ENCODE measurements at regions not wholly inside any gene's neighbourhood (a gene's known extent, or its start where the extent isn't known, plus 50 kb on each side); places are given as distances from the start of the nearest gene placed in this dataset.
"Not testable (repeated sequence)": the region's sequence is repeated elsewhere in the genome, so short reads cannot be mapped to it uniquely, and the experiment has no call there.

DNA sequence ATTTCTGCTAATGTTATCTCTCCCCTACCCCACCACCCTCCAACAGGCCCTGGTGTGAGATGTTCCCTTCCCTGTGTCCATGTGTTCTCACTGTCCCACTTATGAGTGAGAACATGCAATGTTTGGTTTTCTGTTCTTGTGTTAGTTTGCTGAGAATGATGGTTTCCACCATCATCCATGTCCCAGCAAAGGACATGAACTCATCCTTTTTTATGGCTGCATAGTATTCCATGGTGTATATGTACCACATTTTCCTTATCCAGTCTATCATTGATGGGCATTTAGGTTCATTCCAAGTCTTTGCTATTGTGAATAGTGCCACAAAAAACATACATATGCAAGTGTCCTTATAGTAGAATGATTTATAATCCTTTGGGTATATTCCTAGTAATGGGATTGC lies 104.5 kb downstream of the ZNF33B start:
- DNase-seq, result not testable (repeated sequence)

DNA sequence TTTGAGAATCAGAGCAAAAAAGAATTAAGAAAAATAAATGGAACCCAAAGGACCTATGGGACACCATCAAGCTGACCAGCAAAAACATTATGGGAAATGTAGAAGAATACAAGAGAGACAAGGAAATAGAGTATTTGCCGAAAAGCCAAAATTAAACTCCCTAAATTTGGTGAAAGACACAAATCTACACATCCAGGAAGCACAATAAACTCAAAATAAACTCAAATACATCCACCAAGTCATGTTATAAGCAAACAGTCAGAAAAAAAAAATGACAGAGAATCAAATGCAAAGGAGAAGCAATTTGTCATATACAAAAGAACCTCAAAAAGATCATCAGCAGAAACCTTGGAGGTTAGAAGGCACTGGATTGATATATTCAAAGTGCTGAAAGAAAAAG lies 105.4 kb downstream of the ZNF33B start:
- no peak for DNase-seq

DNA sequence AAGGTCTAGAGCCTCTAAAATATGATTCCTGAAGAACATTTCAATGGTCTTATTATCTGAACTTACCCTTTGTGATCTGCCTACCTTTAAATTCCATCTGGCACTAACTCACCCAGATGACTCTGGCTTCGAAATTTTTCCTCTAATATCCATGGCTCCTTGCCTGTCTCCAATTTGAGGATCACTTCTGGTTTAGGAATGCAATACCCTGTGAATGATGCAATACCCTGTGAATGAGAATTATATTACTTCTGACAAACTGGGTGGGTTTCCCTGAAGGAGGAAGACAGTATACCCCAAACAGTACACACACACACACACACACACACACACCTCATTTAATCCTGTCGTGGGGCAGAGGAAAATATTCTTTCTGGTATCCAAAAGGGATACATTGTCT lies 115.3 kb downstream of the ZNF33B start:
- no peak for DNase-seq

DNA sequence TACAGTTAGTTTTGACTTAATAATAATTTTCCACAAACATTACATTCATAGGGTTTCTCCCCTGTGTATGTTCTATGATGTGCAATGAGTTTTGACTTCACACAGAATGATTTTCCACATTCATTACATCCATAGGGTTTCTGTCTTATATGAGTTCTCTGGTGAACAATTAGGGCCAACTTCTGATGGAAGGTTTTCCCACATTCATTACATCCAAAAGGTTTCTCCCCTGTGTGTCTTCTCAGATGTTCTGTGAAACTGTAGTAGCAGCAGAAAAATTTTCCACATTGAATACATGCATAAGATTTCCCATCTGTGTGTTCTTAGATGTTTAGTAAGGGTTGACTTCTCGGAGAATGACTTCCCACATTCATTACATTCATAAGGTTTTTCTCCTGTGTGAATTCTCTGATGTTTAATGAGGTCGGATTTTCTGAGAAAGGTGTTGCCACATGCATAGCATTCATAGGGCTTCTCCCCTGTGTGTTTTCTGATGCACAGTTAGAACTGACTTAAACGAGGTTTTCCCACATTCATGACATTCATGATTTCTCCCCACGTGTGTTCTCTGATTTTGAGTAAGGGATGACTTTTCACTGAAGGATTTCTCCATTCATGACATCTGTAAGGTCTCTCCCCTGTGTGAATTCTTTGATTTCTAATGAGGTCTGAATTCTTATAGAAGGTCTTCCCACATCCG lies 118.5 kb downstream of the ZNF33B start:
- no peak for DNase-seq

DNA sequence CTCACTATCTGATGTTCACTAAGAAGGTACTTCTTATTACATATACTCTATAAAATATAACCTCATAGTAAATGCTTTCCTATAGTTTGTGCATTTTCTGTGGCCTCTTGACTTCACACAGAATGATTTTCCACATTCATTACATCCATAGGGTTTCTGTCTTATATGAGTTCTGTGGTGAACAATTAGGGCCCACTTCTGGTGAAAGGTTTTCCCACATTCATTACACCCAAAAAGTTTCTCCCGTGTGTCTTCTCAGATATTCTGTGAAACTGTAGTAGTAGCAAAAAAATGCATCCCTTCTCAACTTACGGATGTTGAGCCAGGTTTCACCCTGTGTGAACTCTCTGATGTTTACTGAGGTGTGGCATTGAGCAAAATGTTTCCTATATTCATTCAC lies 119.3 kb downstream of the ZNF33B start:
- DNase-seq, result no peak

DNA sequence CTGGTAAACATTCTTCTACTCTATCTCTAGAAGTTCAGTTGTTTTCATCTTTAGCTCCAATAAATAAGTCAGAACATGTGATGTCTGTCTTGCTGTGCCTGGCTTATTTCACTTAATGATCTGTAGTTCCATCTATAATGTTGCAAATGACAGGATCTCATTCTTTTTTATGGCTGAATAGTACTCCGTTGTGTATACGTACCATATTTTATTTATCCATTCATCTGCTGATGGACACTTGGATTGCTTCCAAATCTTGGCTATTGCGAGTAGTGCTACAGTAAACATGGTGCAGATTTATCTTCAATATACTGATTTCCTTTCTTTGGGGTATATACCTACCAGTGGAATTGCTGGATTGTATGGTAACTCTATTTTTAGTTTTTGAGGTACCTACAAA lies 124.4 kb downstream of the ZNF33B start:
- DNase-seq, result no peak

DNA sequence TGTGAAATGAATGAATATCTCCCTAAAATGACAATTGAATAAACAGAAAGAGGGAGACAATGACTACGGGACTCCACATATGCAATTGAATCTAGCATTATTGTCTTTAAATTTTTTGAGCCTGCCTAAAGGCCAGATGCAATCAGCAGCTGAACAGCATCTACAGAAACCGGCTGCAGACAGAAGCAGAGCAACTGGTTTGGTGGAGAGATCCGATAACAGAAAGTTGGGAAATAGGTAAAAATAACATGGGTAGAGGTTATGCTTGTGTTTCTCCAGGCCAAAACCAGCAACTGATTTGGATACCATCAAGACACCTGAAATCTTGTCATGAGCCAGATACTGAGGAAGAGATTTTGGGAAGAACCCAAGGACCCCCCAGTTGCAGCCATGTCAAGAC lies 146.6 kb downstream of the ZNF33B start:
- no peak for DNase-seq

DNA sequence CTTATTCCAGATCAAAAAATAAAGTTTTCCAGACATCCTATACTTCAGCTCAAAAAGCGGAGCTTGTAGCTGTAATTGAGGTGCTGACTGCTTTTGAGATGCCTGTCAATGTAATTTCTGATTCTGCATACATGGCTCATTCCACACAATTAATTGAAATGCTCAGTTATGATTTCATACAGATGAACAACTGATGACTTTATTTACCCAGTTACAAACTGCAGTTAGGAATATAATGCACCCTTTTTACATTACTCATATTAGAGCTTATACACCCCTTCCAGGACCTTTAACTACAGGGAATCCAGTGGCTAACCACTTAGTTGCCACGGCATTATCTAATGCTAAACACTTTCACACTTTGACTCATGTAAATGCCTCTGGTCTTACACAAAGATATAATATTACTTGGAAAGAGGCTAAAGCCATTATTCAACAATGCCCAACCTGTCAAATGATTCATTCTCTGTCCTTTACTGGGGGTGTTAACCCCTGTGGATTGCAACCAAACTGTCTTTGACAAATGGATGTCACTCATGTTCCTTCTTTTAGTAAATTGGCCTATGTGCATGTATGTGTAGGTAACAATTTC lies 147.3 kb downstream of the ZNF33B start:
- DNase-seq, result no peak

DNA sequence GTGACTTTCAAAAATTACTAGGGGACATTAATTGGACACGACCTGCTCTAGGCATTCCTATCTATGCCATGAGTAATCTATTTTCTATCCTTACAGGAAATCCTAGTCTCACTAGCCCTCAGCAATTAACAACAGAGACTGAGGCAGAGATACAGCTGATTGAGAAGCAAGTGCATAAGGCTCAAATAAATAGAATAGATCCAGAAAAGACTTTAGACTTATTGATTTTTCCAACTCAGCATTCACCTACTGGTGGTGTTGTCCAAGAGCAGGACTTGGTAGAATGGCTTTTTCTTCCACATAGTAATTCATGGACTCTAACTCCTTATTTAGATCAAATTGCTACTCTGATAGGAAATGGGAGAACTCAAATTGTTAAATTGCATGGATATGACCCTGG lies 148.0 kb downstream of the ZNF33B start:
- no peak for DNase-seq

DNA sequence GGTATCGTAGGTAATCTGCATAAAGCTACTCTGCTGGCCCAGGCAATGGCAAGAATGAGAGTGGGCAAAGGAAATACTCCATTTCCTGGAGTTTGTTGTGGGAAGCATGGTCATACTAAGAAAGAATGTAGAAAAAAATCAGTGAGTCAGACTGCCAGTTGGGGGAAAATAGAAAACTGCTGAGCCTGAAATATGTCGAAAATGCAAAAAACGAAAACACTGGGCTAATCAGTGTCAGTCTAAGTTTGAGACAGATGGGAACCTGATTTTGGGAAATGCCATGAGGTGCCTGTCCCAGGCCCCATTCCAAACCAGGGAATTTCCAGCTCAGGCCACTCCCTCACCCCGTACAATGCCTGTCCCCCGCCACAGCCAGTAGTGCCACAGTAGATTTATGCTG lies 150.0 kb downstream of the ZNF33B start:
- DNase-seq, result no peak

DNA sequence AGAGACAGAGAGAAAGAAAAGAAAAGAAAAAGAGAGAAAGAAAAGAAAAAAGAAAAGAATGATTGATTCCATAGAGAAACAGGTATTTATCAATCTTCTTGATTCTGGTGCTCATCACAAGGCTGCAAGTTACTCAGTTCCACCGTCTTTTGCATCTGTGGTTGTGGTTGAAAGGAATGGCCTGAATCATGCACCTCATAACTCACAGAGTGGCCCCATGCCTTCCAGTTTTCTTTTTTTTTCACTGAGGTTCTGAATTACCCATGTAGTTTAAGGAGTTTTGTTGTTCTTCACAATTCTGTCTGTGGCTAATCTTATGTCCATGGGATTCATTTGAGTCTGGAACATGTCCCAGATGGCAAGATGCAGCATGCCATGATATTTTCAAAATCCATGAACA lies 156.0 kb downstream of the ZNF33B start:
- no peak for DNase-seq

DNA sequence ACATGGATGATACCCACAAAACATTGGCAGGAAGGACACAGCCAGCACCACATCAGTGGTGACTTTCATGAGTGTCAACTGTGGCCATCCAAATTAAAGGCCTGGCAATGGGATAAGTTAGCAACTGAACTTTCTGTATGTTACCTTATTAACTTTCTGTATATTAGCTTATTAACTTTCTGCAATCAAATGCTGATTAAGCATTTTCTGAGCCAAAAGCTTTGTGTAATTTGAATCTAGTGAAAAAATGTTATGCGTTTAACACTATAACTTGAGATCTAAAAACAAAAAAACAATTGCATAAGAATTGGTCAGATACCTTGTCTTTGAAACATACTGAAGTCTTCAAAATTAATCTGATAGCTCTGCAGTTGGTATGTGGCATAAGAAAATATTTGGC lies 159.3 kb downstream of the ZNF33B start:
- DNase-seq, result no peak

DNA sequence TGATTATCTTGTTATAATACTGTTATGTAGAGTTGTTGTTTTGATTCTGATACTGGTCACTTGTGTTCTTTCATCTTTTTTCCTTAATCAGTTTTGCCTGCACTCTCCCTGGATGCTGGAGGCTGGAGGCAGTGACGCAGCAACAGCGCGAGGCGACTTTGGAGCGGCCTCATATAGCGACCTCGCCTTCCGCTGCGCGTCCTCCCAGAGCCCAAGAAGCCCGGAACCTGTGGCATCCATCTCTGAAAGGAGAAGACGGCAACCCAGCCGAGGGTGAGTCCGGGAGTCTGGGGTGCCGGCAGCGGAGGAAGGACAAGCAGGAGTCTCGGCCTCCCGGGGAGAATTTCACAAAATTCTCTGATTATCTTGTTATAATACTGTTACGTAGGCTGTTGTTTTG lies 161.2 kb downstream of the ZNF33B start:
- no peak for DNase-seq

DNA sequence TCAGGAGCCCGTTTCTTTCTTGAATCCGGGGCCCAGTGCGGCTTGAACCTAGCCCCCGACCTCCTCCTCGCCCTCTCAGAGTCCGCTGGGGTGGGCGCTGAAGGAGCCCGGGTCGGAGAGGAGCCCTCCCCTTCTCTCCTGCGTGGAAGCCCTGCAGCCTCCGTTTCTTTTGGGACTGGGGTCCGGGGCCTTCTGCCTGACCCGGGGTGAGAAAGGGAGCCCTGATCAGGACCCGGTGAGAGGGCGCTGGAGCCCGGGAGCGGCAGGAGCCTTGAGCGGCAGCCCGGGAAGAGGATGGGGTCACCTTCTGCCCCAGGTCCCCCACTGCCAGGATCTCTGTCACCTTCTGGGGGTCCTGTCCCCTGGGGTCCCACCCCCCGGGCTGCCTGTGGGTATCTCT lies 162.3 kb downstream of the ZNF33B start:
- no peak for DNase-seq

DNA sequence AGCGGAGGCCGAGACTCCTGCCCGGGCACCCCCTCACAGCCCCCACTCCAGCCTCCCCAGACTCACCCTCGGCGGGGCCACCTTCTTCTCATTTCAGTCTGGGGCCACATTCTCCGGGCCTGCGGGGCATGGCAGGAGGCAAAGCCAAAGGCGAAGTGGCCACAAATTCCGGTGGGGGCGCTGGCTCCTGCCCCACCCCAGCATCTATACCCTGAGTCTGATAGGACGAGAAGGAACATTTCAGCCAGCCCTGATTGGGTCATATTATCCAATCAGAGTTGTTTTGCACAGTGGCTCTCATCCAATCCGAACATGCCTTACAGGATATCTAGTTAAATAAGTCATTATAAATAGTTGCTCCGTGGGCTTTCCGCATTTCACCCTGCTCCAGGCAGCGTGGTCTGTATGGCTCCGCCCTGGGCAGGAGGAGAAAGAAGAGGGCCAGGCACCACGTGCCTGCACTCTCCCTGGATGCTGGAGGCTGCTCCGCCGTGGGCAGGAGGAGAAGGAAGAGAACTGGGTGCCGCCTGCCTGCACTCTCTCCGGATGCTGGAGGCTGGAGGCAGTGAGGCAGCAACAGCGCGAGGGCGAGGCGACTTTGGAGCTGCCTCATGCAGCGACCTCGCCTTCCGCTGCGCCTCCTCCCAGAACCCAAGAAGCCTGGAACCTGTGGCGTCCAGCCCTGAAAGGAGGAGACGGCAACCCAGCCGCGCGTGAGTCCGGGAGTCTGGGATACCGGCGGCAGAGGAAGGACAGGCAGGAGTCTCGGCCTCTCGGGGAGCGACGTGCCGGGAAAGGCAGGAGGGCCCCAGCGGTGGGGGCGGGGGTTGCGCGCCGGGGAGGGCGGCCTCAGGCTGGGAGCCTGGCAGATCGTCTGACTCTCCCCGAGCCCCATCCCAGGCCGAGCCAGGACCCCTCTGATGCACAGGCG lies 162.9 kb downstream of the ZNF33B start:
- no peak for DNase-seq

DNA sequence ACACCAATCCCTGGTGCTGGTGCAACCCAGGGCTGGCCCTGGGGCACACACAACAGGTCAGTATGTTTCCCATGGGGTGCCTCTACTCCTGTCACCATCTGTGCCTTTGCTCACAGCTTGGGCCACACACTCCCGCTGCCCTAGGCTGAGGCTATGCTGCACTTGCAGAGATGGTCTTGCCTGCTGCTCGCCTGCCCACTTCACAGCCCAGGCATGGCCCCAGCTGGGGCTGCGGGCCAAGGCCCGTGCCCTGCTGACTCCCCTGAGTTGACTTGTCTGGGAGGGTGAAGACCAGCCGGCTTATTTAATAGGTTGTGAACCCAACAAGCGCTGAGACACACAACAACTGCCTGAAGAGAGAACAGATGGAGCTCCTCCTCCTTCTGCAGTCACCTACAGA lies 184.1 kb downstream of the ZNF33B start:
- no peak for DNase-seq

DNA sequence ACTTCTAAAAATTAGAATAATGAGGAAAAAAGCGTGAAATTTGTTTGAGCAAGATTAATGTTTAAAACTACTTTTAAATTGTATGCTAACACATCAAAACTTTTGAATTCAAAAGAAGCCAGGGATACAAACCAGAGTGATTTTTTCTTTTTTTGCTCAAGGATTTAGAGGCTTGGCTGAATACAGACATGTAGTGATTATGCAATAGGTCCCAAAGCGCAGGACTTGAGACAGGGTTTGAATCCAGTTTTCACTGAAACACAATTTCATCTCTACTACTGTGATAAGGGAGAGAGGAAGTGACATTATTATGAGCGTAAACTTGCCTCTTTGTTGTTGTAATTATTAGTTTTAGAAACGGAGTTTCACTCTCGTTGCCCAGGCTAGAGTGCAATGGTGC lies 207.3 kb downstream of the ZNF33B start:
- DNase-seq, result no peak

DNA sequence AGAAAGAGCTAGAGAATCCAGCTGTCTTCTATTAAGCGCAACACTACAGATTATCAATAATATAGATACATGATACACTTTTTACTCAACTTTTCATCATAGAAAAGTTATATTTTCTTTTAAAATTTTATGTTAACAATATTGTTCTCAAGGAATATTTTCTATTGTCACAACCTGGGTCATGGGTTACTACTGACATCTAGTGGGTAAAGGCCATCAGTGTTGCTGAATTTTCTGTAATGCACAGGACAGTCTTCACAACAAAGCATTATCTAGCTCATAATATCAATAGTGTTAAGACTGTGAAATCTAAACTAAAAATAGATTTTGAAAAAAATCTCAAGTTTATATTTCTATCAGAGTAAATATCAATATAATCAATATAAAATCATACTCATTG lies 209.8 kb downstream of the ZNF33B start:
- no peak for DNase-seq

DNA sequence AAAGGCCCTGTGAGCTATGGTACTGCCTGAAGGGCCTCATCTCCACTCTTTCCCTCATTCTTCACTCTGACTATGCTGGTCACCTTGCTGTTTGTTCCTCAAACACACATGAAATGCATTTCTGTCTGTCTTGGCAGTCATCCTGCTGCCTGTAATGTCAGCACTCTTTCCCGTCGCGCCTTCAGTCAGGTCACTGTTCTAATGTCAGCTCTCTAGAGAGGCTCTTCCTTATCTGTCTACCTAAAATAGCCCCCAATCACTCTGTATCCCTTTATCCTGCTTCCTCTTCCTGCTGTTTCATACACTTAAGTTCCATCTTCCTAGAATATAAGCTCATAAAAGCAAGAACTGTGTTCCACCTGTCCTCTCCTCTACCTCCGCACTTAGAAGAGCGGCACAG lies 215.5 kb downstream of the ZNF33B start:
- DNase-seq, result no peak

DNA sequence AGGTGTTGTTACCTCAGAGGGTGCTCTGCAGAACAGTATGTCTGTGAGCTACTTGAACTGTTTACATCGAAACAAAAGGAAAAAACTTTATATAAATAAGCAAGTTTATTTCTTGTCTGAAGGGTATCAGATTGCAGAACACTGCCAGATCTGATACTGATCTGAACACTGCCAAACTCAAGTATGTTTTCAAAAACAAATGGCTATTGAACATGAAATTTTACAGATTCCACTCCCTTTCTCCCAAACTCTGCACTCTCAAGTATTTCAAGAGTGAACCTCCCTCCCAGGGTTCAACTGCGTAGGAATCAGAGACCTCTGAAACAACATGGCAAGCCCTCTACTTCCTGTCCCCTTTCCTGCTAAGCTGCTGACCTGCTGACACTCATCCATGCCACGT lies 216.6 kb downstream of the ZNF33B start:
- DNase-seq, result no peak

DNA sequence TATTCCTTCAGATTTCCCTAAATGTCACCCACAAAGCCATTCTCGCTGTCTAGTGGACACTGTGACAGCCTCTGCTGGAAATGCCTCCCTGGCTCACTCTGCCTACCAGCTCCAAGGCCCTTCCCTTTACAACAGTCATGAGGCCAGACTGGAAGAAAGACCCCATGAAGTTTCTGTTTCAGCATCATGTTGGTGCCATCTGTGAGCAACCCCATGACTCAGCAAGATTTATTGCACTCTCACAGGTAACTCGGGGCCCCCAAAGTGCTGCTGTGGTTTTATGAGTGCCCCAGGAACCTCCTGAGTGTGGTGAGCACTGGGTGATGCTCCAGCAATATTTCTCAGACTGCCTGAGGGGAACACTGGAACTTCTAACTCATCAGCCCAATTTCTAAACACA lies 218.6 kb downstream of the ZNF33B start:
- no peak for DNase-seq

DNA sequence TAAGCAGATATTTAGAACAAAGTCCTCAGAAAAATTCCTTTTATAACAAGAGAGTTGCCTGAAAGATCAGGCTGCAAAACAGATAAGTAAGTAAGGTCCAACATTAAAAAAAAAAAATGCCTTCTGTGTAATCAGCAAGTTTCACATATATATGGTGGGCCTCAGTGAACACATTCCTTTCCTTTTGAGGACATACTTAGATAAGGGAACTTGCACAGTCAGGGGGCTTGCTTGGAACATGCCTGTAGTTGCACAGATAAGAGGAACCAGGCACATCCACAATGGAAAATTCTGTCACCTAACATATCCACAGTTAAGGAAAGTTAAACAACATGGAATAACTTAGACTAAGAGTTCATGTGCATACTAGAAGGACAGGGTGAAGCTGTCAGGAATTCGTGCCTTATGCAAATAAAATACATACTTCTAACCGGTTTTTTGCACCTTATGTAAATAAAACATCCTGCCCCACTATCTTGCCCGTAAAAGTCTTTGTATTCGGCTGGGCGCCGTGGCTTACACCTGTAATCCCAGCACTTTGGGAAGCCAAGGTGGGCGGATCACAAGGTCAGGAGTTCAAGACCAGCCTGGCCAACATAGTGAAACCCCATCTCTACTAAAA lies 257.3 kb downstream of the ZNF33B start:
- DNase-seq, result no peak

DNA sequence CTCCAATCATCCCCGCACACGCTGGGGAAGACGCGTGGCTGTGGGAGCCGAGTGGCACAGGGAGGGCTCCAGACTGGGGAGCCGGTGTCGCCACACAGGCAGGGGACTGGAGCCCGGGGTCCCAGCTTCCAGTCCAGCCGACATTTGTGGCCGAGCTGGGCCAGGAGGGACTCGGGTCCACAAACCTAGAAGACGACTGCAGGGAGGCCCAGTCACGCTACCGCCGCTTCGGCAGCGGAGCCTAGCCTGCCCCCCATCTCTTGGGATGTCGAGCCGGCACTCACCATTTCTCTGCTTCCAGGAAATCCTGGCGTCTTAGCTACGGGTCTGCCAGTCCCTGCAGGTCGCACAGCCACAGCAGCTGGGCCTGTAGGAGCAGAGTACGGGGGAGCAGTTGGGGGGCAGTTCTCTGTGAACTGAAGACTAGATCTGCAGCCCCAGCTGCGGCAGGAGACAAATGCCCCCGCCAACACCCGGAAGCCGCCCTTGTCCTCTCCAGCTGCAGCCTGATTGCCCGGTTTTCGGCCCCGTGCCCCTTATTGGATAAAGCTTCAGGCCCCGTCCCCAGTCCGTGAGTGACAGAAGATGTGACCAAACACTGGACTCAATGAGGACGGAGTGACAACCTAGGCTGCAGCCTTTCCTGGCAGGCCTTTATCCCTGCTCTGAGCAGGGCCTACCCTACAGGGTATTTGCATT lies 270.7 kb downstream of the ZNF33B start:
- peak; percentile 14 for DNase-seq

Data from NCI-H1105 (cell line).